Ovary (tissue), 3 donors: ENCODE measurements at regions not wholly inside any gene's neighbourhood (a gene's known extent, or its start where the extent isn't known, plus 50 kb on each side); places are given as distances from the start of the nearest gene placed in this dataset.

Experiments used
- EP300 ChIP-seq: sonication (generic); formaldehyde crosslinking; IDR thresholded peaks from one replicate; pipeline ENCODE4 v1.6.1; 2017; ENCODE audit warnings: antibody characterized with exemption
- TF ChIP-seq, protein P1 (sequence below), 3 donors: fragments of 450-650 bp in 2 of 3; fragments of 200-600 bp in 1 of 3; IDR thresholded peaks; one replicate each; pipeline versions ENCODE4 v1.5.1 to v1.8.0; 2016 to 2022; ENCODE audit warnings: antibody characterized with exemption in 3 of 3, mild to moderate bottlenecking in 1 of 3
- donor health status: DM: no; HTN: no; CAD: no.

DNA sequence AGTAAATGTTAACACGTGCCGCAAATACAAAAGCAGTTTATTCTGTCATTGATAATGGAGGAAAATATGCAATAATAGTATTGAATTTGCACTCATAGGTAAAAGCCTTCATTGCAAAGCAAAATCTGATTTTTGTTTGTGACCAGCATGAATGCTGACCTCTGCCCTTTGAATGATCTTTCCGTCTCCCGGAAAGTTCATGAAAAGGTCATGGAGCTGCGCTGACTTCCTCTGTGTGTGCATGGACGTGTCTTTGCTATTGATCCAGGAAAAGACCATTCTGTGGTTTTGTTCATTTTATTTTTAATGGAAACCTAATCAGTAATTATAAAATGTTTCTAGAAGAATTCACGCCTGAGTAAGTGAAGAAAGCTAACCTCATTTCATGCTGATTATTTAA, 320.0 kb downstream of the MTX2 start:
- TF ChIP-seq, protein P1, sequence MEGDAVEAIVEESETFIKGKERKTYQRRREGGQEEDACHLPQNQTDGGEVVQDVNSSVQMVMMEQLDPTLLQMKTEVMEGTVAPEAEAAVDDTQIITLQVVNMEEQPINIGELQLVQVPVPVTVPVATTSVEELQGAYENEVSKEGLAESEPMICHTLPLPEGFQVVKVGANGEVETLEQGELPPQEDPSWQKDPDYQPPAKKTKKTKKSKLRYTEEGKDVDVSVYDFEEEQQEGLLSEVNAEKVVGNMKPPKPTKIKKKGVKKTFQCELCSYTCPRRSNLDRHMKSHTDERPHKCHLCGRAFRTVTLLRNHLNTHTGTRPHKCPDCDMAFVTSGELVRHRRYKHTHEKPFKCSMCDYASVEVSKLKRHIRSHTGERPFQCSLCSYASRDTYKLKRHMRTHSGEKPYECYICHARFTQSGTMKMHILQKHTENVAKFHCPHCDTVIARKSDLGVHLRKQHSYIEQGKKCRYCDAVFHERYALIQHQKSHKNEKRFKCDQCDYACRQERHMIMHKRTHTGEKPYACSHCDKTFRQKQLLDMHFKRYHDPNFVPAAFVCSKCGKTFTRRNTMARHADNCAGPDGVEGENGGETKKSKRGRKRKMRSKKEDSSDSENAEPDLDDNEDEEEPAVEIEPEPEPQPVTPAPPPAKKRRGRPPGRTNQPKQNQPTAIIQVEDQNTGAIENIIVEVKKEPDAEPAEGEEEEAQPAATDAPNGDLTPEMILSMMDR (IDR thresholded peaks at IDR 0.05) = no peak
- TF ChIP-seq EP300 = no peak
